GM12865 (cell line): ENCODE measurements at regions not wholly inside any gene's neighbourhood (a gene's known extent, or its start where the extent isn't known, plus 50 kb on each side); places are given as distances from the start of the nearest gene placed in this dataset.
"Not testable (repeated sequence)": the region's sequence is repeated elsewhere in the genome, so short reads cannot be mapped to it uniquely, and the experiment has no call there.

Experiments
- DNase-seq: peaks from one replicate; pipeline ENCODE4 v3.0.0; 2010; ENCODE audit warnings: low read depth
- H3K4me3 ChIP-seq: 2 replicates; pipeline ENCODE4 v1.5.1; 2011; ENCODE audit warnings: mild to moderate bottlenecking, low read depth, low read length, control low read depth
- TF ChIP-seq, protein P1 (sequence below): IDR thresholded peaks from 2 replicates; pipeline ENCODE4 v1.5.1; 2011; ENCODE audit warnings: low read length, control low read depth, low read depth, inconsistent platforms; ENCODE audit not compliant: insufficient read depth; ENCODE audit errors: missing control alignments

- TF ChIP-seq, protein P1, sequence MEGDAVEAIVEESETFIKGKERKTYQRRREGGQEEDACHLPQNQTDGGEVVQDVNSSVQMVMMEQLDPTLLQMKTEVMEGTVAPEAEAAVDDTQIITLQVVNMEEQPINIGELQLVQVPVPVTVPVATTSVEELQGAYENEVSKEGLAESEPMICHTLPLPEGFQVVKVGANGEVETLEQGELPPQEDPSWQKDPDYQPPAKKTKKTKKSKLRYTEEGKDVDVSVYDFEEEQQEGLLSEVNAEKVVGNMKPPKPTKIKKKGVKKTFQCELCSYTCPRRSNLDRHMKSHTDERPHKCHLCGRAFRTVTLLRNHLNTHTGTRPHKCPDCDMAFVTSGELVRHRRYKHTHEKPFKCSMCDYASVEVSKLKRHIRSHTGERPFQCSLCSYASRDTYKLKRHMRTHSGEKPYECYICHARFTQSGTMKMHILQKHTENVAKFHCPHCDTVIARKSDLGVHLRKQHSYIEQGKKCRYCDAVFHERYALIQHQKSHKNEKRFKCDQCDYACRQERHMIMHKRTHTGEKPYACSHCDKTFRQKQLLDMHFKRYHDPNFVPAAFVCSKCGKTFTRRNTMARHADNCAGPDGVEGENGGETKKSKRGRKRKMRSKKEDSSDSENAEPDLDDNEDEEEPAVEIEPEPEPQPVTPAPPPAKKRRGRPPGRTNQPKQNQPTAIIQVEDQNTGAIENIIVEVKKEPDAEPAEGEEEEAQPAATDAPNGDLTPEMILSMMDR: no peak
- DNase-seq: no peak
Observed at GRCh38 chr6:68038815-68039408, 596.2 kb upstream of the ADGRB3 start.

GRCh38 chr6:68032217-68032616, 602.9 kb upstream of the ADGRB3 start:
- TF ChIP-seq, protein P1: no peak
- no peak overlapping the region for H3K4me3 ChIP-seq
- no peak for DNase-seq

More at GRCh38 chr6:68038815-68039408, 596.2 kb upstream of the ADGRB3 start:
- H3K4me3 ChIP-seq: no peak overlapping the region

DNA sequence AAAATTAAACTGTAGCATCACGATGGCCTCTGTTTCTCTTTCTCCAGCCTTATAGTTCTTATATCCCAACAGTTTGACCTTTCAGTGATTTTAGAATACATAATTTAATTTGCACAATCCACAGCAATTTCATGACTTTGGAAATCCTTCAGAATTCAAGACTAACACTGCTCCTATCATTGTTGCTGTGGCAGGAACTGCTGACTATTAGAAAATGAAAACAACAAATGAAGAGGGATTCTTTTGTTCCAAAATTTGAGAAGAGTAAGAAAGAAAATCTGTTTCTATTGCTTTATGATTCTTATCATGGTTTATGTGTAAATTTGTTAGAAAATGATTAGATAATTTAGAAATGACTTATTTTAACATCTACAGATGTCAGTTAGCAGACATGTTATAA, 604.0 kb upstream of the ADGRB3 start:
- TF ChIP-seq, protein P1: no peak
- no peak overlapping the region for H3K4me3 ChIP-seq
- DNase-seq: no peak

DNA sequence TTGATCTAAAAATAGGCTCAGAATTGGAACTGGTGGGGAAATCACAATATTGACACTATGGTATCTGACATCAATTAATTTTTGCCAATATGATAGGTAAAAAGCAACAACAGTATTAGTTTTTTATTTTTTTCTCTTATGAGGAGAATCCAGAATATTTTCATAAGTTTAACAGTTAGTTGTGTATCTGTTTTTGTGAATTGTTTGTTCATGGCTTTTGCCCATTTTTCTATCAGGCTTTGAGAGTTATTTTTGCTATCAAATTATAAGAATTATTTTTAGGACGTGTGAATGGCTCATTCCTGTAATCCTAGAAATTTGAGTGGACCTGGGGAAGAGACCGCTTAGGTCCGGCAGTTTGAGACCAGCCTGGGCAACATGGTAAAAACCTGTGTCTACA, 608.6 kb upstream of the ADGRB3 start:
- no peak for DNase-seq
- TF ChIP-seq, protein P1: no peak
- H3K4me3 ChIP-seq: no peak overlapping the region

- TF ChIP-seq, protein P1: no peak
- no peak overlapping the region for H3K4me3 ChIP-seq
- no peak for DNase-seq
Observed at GRCh38 chr6:68025764-68026163, 609.3 kb upstream of the ADGRB3 start.

DNA sequence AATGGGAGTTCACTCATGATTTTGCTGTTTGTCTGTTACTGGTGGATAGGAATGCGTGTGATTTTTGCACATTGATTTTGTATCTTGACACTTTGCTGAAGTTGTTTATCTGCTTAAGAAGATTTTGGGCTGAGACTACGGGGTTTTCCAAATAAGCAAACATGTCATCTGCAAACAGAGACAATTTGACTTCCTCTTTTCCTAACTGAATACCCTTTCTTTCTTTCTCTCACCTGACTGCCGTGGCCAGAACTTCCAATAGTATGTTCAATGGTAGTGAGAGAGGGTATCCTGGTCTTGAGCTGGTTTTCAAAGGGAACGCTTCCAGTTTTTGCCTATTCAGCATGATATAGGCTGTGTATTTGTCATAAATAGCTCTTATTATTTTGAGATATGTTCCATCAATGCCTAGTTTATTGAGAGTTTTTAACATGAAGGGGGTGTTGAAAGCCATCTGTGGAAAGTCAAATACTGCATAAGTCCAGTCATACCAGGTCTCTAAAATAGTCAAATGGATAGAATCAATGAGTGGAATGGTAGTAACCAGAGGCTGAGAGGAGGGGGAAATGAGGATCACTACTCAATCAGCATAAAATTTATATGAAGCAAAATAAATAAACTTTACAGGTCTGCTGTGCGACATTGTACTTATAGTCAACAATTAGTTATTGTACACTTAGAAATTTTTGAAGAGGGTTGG, 610.4 kb upstream of the ADGRB3 start:
- TF ChIP-seq, protein P1: no peak
- DNase-seq: peak; percentile 6
- H3K4me3 ChIP-seq: no peak overlapping the region

GRCh38 chr6:68022968-68023367, 612.1 kb upstream of the ADGRB3 start:
- not testable (repeated sequence) for DNase-seq, H3K4me3 ChIP-seq
